IMR-90 (cell line): ENCODE measurements at regions not wholly inside any gene's neighbourhood (a gene's known extent, or its start where the extent isn't known, plus 50 kb on each side); places are given as distances from the start of the nearest gene placed in this dataset.

ENCODE experiments used
- ATAC-seq: fragments of 200-7000 bp; cut with Tn5 transposase; 2 replicates; pipeline ENCODE4 v1.9.1; 2020; ENCODE audit warnings: low read depth, mild to moderate bottlenecking, moderate library complexity
- BruUV-seq: library from RNA; stranded (reverse); fragments of 400-500 nt; replicated peaks from 2 replicates; lab custom pipeline; 2021; lab: Mats Ljungman, UMichigan
- CTCF ChIA-PET: fragments of 300-600 bp; formaldehyde crosslinking; extraction: SDS; loops from one replicate; lab custom pipeline; 2021; ENCODE audit warnings: antibody characterized with exemption; lab: Yijun Ruan, JAX
- POLR2A ChIA-PET: fragments of 300-600 bp; sonication (Branson Sonifier 250); formaldehyde crosslinking; loops from one replicate; lab custom pipeline; 2022; ENCODE audit warnings: antibody characterized with exemption; ENCODE audit not compliant: unreplicated experiment; lab: Charles Lee
- DNase-seq: peaks from one replicate; pipeline ENCODE4 v3.0.0; 2013
- H2AFZ ChIP-seq: replicated peaks from 2 replicates; pipeline ENCODE3; 2013; ENCODE audit warnings: low read length, mild to moderate bottlenecking; ENCODE audit not compliant: poor library complexity
- H2AK5ac ChIP-seq: 2 replicates; pipeline ENCODE4 v1.6.1; 2013; ENCODE audit warnings: low read depth, low read length, inconsistent platforms
- H2AK9ac ChIP-seq: replicated peaks from 2 replicates; pipeline ENCODE3; 2013; ENCODE audit warnings: mild to moderate bottlenecking, low read depth, low read length, moderate library complexity; ENCODE audit not compliant: poor library complexity
- H2BK120ac ChIP-seq: 2 replicates; pipeline ENCODE4 v1.6.1; 2013; ENCODE audit warnings: low read depth, low read length, inconsistent platforms
- H2BK15ac ChIP-seq: 3 replicates; pipeline ENCODE4 v1.6.1; 2013; ENCODE audit warnings: low read depth, low read length, inconsistent platforms
- H2BK20ac ChIP-seq: 2 replicates; pipeline ENCODE4 v1.6.1; 2013; ENCODE audit warnings: low read depth, mild to moderate bottlenecking, inconsistent platforms, low read length, moderate library complexity
- H2BK5ac ChIP-seq: 2 replicates; pipeline ENCODE4 v1.6.1; 2013; ENCODE audit warnings: mild to moderate bottlenecking, low read depth, low read length, inconsistent platforms; ENCODE audit not compliant: poor library complexity, severe bottlenecking
- H3K14ac ChIP-seq: replicated peaks from 2 replicates; pipeline ENCODE4 v1.6.1; 2013; ENCODE audit warnings: low read depth, low read length, inconsistent platforms
- H3K18ac ChIP-seq: 2 replicates; pipeline ENCODE4 v1.6.1; 2013; ENCODE audit warnings: low read depth, low read length, control low read depth
- H3K23ac ChIP-seq: 2 replicates; pipeline ENCODE4 v1.6.1; 2013; ENCODE audit warnings: low read depth, low read length, inconsistent platforms
- H3K27ac ChIP-seq: 2 replicates; pipeline ENCODE4 v1.5.1; 2013; ENCODE audit warnings: mild to moderate bottlenecking, control low read depth, low read length; ENCODE audit not compliant: insufficient read depth
- H3K27me3 ChIP-seq: 2 replicates; pipeline ENCODE4 v1.6.1; 2013; ENCODE audit warnings: low read length; ENCODE audit not compliant: control insufficient read depth, insufficient read depth
- H3K36me3 ChIP-seq: 2 replicates; pipeline ENCODE4 v1.6.1; 2013; ENCODE audit warnings: low read length, mixed read lengths; ENCODE audit not compliant: control insufficient read depth, insufficient read depth
- H3K4ac ChIP-seq: 2 replicates; pipeline ENCODE4 v1.6.1; 2013; ENCODE audit warnings: low read depth, low read length, inconsistent platforms
- H3K4me1 ChIP-seq: 2 replicates; pipeline ENCODE4 v1.6.1; 2013; ENCODE audit warnings: low read length, mixed read lengths; ENCODE audit not compliant: control insufficient read depth, insufficient read depth
- H3K4me2 ChIP-seq: 2 replicates; pipeline ENCODE4 v1.6.1; 2013; ENCODE audit warnings: low read depth, mild to moderate bottlenecking, control low read depth, low read length, moderate library complexity
- H3K4me3 ChIP-seq: 2 replicates; pipeline ENCODE4 v1.5.1; 2013; ENCODE audit warnings: low read depth, mild to moderate bottlenecking, control low read depth, low read length, moderate library complexity; ENCODE audit not compliant: insufficient read depth
- H3K56ac ChIP-seq: 2 replicates; pipeline ENCODE4 v1.6.1; 2013; ENCODE audit warnings: low read length, inconsistent platforms; ENCODE audit not compliant: insufficient read depth; ENCODE audit errors: extremely low read depth
- H3K79me1 ChIP-seq, 2 experiments: 2 replicates each; pipeline ENCODE4 v1.6.1; 2013; ENCODE audit warnings: low read length in 2 of 2, inconsistent platforms in 1 of 2, low read depth in 1 of 2
- H3K9ac ChIP-seq: 2 replicates; pipeline ENCODE4 v1.6.1; 2013; ENCODE audit warnings: low read depth, low read length, control low read depth
- H3K9me1 ChIP-seq: 2 replicates; pipeline ENCODE4 v1.6.1; 2013; ENCODE audit warnings: low read length, inconsistent platforms; ENCODE audit not compliant: insufficient read depth
- H3K9me3 ChIP-seq: 2 replicates; pipeline ENCODE4 v1.6.1; 2013; ENCODE audit warnings: low read length; ENCODE audit not compliant: control insufficient read depth, insufficient read depth
- H4K20me1 ChIP-seq: 2 replicates; pipeline ENCODE4 v1.6.1; 2013; ENCODE audit warnings: low read length, inconsistent platforms; ENCODE audit not compliant: insufficient read depth
- H4K5ac ChIP-seq: 2 replicates; pipeline ENCODE4 v1.6.1; 2013; ENCODE audit warnings: mild to moderate bottlenecking, low read depth, low read length, control low read depth
- H4K8ac ChIP-seq, 2 experiments: 2 replicates each; pipeline ENCODE4 v1.6.1; 2013; ENCODE audit warnings: low read depth in 2 of 2, low read length in 2 of 2, control low read depth in 1 of 2, inconsistent platforms in 1 of 2
- H4K91ac ChIP-seq: 2 replicates; pipeline ENCODE4 v1.6.1; 2013; ENCODE audit warnings: low read depth, low read length, inconsistent platforms; ENCODE audit not compliant: insufficient read depth
- BHLHE40 ChIP-seq: fragments of 150-350 bp; IDR thresholded peaks from 2 replicates; pipeline ENCODE4 v1.6.1; 2016; ENCODE audit warnings: mild to moderate bottlenecking, low read depth, low read length
- CEBPB ChIP-seq: IDR thresholded peaks from 2 replicates; pipeline ENCODE4 v1.6.1; 2012; ENCODE audit warnings: low read depth, low read length, improper control_type of control experiment
- CHD1 ChIP-seq: IDR thresholded peaks from 2 replicates; pipeline ENCODE4 v1.6.1; 2012; ENCODE audit warnings: low read depth, low read length, improper control_type of control experiment
- CTCF ChIP-seq: conservative IDR thresholded peaks from 2 replicates; pipeline ENCODE4 v1.5.1; 2012; ENCODE audit warnings: mild to moderate bottlenecking, low read depth, low read length, improper control_type of control experiment
- FOS ChIP-seq: fragments of 150-350 bp; IDR thresholded peaks from 2 replicates; pipeline ENCODE4 v1.6.1; 2016; ENCODE audit warnings: low read depth, low read length
- MAFK ChIP-seq: IDR thresholded peaks from 2 replicates; pipeline ENCODE4 v1.6.1; 2012; ENCODE audit warnings: low read depth, low read length, improper control_type of control experiment
- MAZ ChIP-seq: IDR thresholded peaks from 2 replicates; pipeline ENCODE4 v1.6.1; 2012; ENCODE audit warnings: low read depth, mild to moderate bottlenecking, low read length, improper control_type of control experiment, moderate library complexity, borderline replicate concordance
- MXI1 ChIP-seq: IDR thresholded peaks from 2 replicates; pipeline ENCODE4 v1.6.1; 2012; ENCODE audit warnings: low read depth, mild to moderate bottlenecking, low read length, moderate library complexity, borderline replicate concordance
- NFE2L2 ChIP-seq: fragments of 150-350 bp; IDR thresholded peaks from 2 replicates; pipeline ENCODE4 v1.6.1; 2016; ENCODE audit warnings: low read depth, mild to moderate bottlenecking, low read length
- POLR2A ChIP-seq: IDR thresholded peaks from 2 replicates; pipeline ENCODE4 v1.6.1; 2012; ENCODE audit warnings: mild to moderate bottlenecking, low read depth, low read length
- RAD21 ChIP-seq: IDR thresholded peaks from 2 replicates; pipeline ENCODE4 v1.6.1; 2012; ENCODE audit warnings: low read length, improper control_type of control experiment
- RCOR1 ChIP-seq: IDR thresholded peaks from 2 replicates; pipeline ENCODE4 v1.6.1; 2012; ENCODE audit warnings: mild to moderate bottlenecking, low read length, improper control_type of control experiment; ENCODE audit not compliant: insufficient replicate concordance
- RFX5 ChIP-seq: IDR thresholded peaks from 2 replicates; pipeline ENCODE4 v1.8.0; 2012; ENCODE audit warnings: low read depth, mild to moderate bottlenecking, low read length, moderate library complexity
- SMC3 ChIP-seq: fragments of 150-350 bp; IDR thresholded peaks from 2 replicates; pipeline ENCODE4 v1.6.1; 2016; ENCODE audit warnings: low read depth, mild to moderate bottlenecking, antibody characterized with exemption, low read length, moderate library complexity
- WGBS, 2 experiments: methylation state at CpG; one replicate each; pipeline versions ENCODE4 v1.1.5 to v1.1.7; 2013; ENCODE audit warnings: missing lambda C conversion rate in 2 of 2; ENCODE audit not compliant: insufficient read length in 1 of 2; ENCODE audit errors: extremely low coverage in 2 of 2; 5-methylcytosine and 5-hydroxymethylcytosine counted together
- dilution Hi-C: fragments of 300-500 bp; cut with HindIII; formaldehyde crosslinking; loops from one replicate; pipeline ENCODE4 v1.14.3; 2018; ENCODE audit warnings: low sequenced_read_pairs; ENCODE audit not compliant: unreplicated experiment
- in situ Hi-C: fragments of 300-500 bp; cut with MboI; formaldehyde crosslinking; loops from 3 replicates; pipeline ENCODE4 v1.14.3; 2019; ENCODE audit warnings: low sequenced_read_pairs, inconsistent platforms, mixed read lengths
- intact Hi-C: fragments of 100-400 bp; cut with micrococcal nuclease; formaldehyde crosslinking; loops from 2 replicates; pipeline ENCODE4 v1.10.0; 2022
- TF ChIP-seq, protein P1 (sequence below): fragments of 150-350 bp; IDR thresholded peaks from 2 replicates; pipeline ENCODE4 v1.6.1; 2017; ENCODE audit warnings: mild to moderate bottlenecking, antibody characterized with exemption, low read length, low read depth
- TF ChIP-seq, protein P2 (sequence below): fragments of 150-350 bp; IDR thresholded peaks from 2 replicates; pipeline ENCODE4 v1.6.1; 2016; ENCODE audit warnings: low read depth, mild to moderate bottlenecking, low read length, moderate library complexity, borderline replicate concordance

- no peak for DNase-seq
- H2AK5ac ChIP-seq = no peak overlapping the region
- no peak overlapping the region for H4K5ac ChIP-seq
- no peak overlapping the region for H3K56ac ChIP-seq
- H3K18ac ChIP-seq = no peak overlapping the region
- BruUV-seq = no TSS peak
- no peak overlapping the region for H3K23ac ChIP-seq
- POLR2A ChIA-PET = no interaction called here
- H3K4ac ChIP-seq = no peak overlapping the region
- H2AFZ ChIP-seq = no peak overlapping the region
- no peaks in the 10 kb centered on the region for H3K4me1 ChIP-seq
- no peaks in the 10 kb centered on the region for H3K36me3 ChIP-seq
- no peak overlapping the region for H2BK120ac ChIP-seq
- no peak overlapping the region for H4K91ac ChIP-seq
- dilution Hi-C loops (no loop called here), intact Hi-C loops (no loop called here), in situ Hi-C loops (no loop called here)
- no peaks in the 10 kb centered on the region for H4K20me1 ChIP-seq
- H3K79me1 ChIP-seq = no peaks in the 10 kb centered on the region
- H2BK20ac ChIP-seq = no peak overlapping the region
- no CpG with 5 or more reads among the region's 3 CpGs for WGBS, 2 experiments
- no peak overlapping the region for H3K4me3 ChIP-seq
- H4K8ac ChIP-seq = no peak overlapping the region
- H3K9me1 ChIP-seq = no peaks in the 10 kb centered on the region
- no peak overlapping the region for H3K27ac ChIP-seq
- H3K14ac ChIP-seq = no peak overlapping the region
- H3K9ac ChIP-seq = no peak overlapping the region
- CTCF ChIA-PET = no interaction called here
- ATAC-seq = no peak
- H3K9me3 ChIP-seq = peaks cover 6% of the 10 kb centered on the region; the same call in 1 of the 2 replicates
- H2BK15ac ChIP-seq = no peak overlapping the region
- no peak overlapping the region for H3K4me2 ChIP-seq
- H3K27me3 ChIP-seq = no peaks in the 10 kb centered on the region
- H2BK5ac ChIP-seq = no peak overlapping the region
- no peak for TF ChIP-seq FOS
- TF ChIP-seq CTCF = no peak
- TF ChIP-seq CHD1 = no peak
- TF ChIP-seq NFE2L2 = no peak
- TF ChIP-seq SMC3 = no peak
- no peak for TF ChIP-seq BHLHE40
- TF ChIP-seq RCOR1 = no peak
- TF ChIP-seq MAFK = no peak
- no peak for TF ChIP-seq RAD21
- TF ChIP-seq MAZ = no peak
- no peak for TF ChIP-seq CEBPB
- TF ChIP-seq MXI1 = no peak
- TF ChIP-seq RFX5 = no peak
- TF ChIP-seq, protein P1, sequence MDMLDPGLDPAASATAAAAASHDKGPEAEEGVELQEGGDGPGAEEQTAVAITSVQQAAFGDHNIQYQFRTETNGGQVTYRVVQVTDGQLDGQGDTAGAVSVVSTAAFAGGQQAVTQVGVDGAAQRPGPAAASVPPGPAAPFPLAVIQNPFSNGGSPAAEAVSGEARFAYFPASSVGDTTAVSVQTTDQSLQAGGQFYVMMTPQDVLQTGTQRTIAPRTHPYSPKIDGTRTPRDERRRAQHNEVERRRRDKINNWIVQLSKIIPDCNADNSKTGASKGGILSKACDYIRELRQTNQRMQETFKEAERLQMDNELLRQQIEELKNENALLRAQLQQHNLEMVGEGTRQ = no peak
- TF ChIP-seq, protein P2, sequence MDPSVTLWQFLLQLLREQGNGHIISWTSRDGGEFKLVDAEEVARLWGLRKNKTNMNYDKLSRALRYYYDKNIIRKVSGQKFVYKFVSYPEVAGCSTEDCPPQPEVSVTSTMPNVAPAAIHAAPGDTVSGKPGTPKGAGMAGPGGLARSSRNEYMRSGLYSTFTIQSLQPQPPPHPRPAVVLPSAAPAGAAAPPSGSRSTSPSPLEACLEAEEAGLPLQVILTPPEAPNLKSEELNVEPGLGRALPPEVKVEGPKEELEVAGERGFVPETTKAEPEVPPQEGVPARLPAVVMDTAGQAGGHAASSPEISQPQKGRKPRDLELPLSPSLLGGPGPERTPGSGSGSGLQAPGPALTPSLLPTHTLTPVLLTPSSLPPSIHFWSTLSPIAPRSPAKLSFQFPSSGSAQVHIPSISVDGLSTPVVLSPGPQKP = no peak
- TF ChIP-seq POLR2A = no peak
- no peak overlapping the region for H2AK9ac ChIP-seq
These were observed 169.6 kb downstream of the POM121L12 start for GRCh38 chr7:53205006-53205405.
